IMR-90 (cell line): ENCODE measurements at regions not wholly inside any gene's neighbourhood (a gene's known extent, or its start where the extent isn't known, plus 50 kb on each side); places are given as distances from the start of the nearest gene placed in this dataset.

Experiments used
- BHLHE40 ChIP-seq: fragments of 150-350 bp; IDR thresholded peaks from 2 replicates; pipeline ENCODE4 v1.6.1; 2016; ENCODE audit warnings: mild to moderate bottlenecking, low read depth, low read length
- CEBPB ChIP-seq: IDR thresholded peaks from 2 replicates; pipeline ENCODE4 v1.6.1; 2012; ENCODE audit warnings: low read depth, low read length, improper control_type of control experiment
- FOS ChIP-seq: fragments of 150-350 bp; IDR thresholded peaks from 2 replicates; pipeline ENCODE4 v1.6.1; 2016; ENCODE audit warnings: low read depth, low read length
- MXI1 ChIP-seq: IDR thresholded peaks from 2 replicates; pipeline ENCODE4 v1.6.1; 2012; ENCODE audit warnings: low read depth, mild to moderate bottlenecking, low read length, moderate library complexity, borderline replicate concordance
- NFE2L2 ChIP-seq: fragments of 150-350 bp; IDR thresholded peaks from 2 replicates; pipeline ENCODE4 v1.6.1; 2016; ENCODE audit warnings: low read depth, mild to moderate bottlenecking, low read length
- POLR2A ChIP-seq: IDR thresholded peaks from 2 replicates; pipeline ENCODE4 v1.6.1; 2012; ENCODE audit warnings: mild to moderate bottlenecking, low read depth, low read length
- RCOR1 ChIP-seq: IDR thresholded peaks from 2 replicates; pipeline ENCODE4 v1.6.1; 2012; ENCODE audit warnings: mild to moderate bottlenecking, low read length, improper control_type of control experiment; ENCODE audit not compliant: insufficient replicate concordance
- RFX5 ChIP-seq: IDR thresholded peaks from 2 replicates; pipeline ENCODE4 v1.8.0; 2012; ENCODE audit warnings: low read depth, mild to moderate bottlenecking, low read length, moderate library complexity
- SMC3 ChIP-seq: fragments of 150-350 bp; IDR thresholded peaks from 2 replicates; pipeline ENCODE4 v1.6.1; 2016; ENCODE audit warnings: low read depth, mild to moderate bottlenecking, antibody characterized with exemption, low read length, moderate library complexity
- TF ChIP-seq, protein P1 (sequence below): conservative IDR thresholded peaks from 2 replicates; pipeline ENCODE4 v1.5.1; 2012; ENCODE audit warnings: mild to moderate bottlenecking, low read depth, low read length, improper control_type of control experiment
- TF ChIP-seq, protein P2 (sequence below): fragments of 150-350 bp; IDR thresholded peaks from 2 replicates; pipeline ENCODE4 v1.6.1; 2017; ENCODE audit warnings: mild to moderate bottlenecking, antibody characterized with exemption, low read length, low read depth

DNA sequence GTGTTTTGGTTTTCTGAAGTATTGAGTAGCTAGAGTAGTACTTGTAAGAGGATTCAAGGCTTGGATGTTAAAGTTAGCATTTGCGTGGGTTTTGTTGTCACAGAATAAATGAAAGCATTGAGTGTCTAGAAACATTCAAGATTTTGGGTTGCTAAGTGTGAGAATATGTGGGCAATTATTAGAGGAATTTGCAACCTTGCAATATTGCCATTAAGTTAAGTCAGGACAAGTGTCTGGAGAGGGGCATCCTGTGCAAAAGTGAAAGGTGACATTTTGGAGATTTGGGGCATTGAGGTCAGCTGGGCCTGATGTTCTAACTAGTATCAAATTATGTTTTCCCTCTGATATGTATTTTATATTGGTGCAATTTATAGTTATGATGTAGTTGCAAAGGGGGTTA lies 533.9 kb upstream of the GRID2 start:
- no peak for TF ChIP-seq POLR2A
- TF ChIP-seq, protein P1, sequence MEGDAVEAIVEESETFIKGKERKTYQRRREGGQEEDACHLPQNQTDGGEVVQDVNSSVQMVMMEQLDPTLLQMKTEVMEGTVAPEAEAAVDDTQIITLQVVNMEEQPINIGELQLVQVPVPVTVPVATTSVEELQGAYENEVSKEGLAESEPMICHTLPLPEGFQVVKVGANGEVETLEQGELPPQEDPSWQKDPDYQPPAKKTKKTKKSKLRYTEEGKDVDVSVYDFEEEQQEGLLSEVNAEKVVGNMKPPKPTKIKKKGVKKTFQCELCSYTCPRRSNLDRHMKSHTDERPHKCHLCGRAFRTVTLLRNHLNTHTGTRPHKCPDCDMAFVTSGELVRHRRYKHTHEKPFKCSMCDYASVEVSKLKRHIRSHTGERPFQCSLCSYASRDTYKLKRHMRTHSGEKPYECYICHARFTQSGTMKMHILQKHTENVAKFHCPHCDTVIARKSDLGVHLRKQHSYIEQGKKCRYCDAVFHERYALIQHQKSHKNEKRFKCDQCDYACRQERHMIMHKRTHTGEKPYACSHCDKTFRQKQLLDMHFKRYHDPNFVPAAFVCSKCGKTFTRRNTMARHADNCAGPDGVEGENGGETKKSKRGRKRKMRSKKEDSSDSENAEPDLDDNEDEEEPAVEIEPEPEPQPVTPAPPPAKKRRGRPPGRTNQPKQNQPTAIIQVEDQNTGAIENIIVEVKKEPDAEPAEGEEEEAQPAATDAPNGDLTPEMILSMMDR: no peak
- TF ChIP-seq FOS: no peak
- TF ChIP-seq RCOR1: no peak
- no peak for TF ChIP-seq BHLHE40
- TF ChIP-seq, protein P2, sequence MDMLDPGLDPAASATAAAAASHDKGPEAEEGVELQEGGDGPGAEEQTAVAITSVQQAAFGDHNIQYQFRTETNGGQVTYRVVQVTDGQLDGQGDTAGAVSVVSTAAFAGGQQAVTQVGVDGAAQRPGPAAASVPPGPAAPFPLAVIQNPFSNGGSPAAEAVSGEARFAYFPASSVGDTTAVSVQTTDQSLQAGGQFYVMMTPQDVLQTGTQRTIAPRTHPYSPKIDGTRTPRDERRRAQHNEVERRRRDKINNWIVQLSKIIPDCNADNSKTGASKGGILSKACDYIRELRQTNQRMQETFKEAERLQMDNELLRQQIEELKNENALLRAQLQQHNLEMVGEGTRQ: no peak
- no peak for TF ChIP-seq NFE2L2
- TF ChIP-seq RFX5: no peak
- TF ChIP-seq MXI1: no peak
- no peak for TF ChIP-seq SMC3
- TF ChIP-seq CEBPB: no peak
